ENCODE measurements at regions not wholly inside any gene's neighbourhood (a gene's known extent, or its start where the extent isn't known, plus 50 kb on each side); places are given as distances from the start of the nearest gene placed in this dataset.
"Not testable (repeated sequence)": the region's sequence is repeated elsewhere in the genome, so short reads cannot be mapped to it uniquely, and the experiment has no call there.

DNA sequence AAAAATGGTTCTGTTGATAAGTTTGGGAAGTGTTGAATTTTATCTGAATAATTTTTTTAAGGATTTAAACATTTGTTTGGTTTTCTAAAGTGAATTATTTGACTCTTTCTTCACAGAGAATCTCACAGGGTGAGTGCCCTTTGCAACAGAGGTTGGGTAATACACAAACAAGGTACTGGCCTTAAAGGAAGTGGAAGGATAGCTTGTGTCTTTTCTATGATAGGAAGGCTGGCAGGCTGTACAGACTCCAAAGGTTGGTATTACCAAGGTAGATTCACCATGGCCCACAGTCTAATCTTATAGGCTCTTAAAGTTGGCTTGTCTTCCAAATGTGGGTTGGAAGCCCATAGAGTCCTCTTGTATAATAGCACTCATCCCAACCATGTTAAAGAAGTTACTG lies 311.5 kb downstream of the SV2B start:
- no peak overlapping the region for H3K27ac ChIP-seq
- H3K4me3 ChIP-seq, result no peak overlapping the region
- DNase-seq (no peak), ATAC-seq (no peak)
- no peaks in the 10 kb centered on the region for H3K9me3 ChIP-seq
- peaks cover 7% of the 10 kb centered on the region for H3K4me1 ChIP-seq
- no peaks in the 10 kb centered on the region for H3K27me3 ChIP-seq
- no peak for TF ChIP-seq POLR2A (IDR thresholded peaks at IDR 0.05)
- TF ChIP-seq, protein P1, sequence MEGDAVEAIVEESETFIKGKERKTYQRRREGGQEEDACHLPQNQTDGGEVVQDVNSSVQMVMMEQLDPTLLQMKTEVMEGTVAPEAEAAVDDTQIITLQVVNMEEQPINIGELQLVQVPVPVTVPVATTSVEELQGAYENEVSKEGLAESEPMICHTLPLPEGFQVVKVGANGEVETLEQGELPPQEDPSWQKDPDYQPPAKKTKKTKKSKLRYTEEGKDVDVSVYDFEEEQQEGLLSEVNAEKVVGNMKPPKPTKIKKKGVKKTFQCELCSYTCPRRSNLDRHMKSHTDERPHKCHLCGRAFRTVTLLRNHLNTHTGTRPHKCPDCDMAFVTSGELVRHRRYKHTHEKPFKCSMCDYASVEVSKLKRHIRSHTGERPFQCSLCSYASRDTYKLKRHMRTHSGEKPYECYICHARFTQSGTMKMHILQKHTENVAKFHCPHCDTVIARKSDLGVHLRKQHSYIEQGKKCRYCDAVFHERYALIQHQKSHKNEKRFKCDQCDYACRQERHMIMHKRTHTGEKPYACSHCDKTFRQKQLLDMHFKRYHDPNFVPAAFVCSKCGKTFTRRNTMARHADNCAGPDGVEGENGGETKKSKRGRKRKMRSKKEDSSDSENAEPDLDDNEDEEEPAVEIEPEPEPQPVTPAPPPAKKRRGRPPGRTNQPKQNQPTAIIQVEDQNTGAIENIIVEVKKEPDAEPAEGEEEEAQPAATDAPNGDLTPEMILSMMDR (IDR thresholded peaks at IDR 0.05), result no peak
- intact Hi-C loops (cut with DNase I), result no loop called here
- H3K36me3 ChIP-seq (replicated peaks in 1 of 2; ENCODE audit: insufficient read depth in 1 of 2, low read depth in 2 of 2), result no peaks in the 10 kb centered on the region

DNA sequence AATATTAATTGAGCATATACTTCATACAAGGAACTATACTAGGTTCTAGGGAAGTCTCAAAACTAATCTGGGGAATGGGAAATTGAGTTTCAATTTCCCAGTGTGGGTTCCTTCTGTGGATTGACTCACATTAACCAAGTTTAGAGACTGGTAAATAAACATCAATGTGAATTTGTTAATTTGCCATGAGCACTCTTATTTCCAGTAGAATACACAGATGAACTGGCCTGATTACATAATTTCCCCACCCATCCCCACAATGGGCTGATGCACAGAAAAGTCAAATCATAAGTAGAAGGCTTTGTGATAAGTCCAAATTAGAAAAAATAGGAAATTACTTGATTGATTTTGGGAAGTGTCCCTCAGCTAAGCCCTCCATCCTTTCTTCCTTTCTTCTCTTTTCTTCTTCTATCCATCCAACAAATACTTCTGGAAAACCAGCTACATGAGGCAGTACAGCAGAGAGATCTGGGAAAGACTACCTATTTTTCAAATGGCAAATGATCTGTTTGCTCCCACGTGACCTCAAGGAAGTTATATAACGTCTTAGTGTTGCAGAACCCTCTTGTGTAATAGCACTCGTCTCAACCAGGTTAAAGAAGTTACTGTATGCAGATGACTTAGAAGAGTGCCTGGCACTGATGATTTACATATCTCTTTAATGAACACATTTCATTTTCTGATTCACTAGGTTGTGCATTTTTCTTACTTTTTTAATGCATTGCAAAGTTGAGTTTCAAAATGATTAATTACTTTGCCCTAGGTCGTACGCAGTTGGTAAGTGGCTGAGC lies 312.3 kb downstream of the SV2B start:
- WGBS, 2 donors, result 9 to 12% methylated on average over 5 of the region's 5 CpGs
- ATAC-seq (no peak), DNase-seq (no peak)
- no peak overlapping the region for H3K4me3 ChIP-seq
- H3K9me3 ChIP-seq, result no peaks in the 10 kb centered on the region
- no peak for TF ChIP-seq POLR2A (IDR thresholded peaks at IDR 0.05)
- TF ChIP-seq, protein P1 (IDR thresholded peaks at IDR 0.05), result no peak
- intact Hi-C loops (cut with DNase I), result no loop called here
- H3K27me3 ChIP-seq, result no peaks in the 10 kb centered on the region
- H3K36me3 ChIP-seq (replicated peaks in 1 of 2; ENCODE audit: insufficient read depth in 1 of 2, low read depth in 2 of 2), result no peaks in the 10 kb centered on the region
- peaks cover 7% of the 10 kb centered on the region for H3K4me1 ChIP-seq
- no peak overlapping the region for H3K27ac ChIP-seq

DNA sequence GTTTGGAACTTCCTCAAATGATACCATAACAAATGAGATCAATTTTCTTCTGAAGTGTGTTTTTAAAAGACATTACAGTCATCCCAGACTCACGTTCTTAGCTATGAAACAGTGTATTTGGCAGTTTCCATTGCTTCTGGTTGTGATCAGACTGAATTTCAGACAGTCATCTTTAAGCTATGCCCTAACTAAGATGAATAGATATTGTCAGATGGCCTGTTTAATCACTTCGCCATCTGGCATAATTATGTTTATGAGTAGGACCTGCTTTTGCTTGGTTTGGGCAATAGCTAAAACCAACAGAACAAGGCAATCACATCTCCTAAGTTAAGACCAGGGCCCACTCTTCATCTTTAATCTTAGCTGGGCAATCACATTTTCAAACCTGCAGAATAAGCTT lies 313.1 kb downstream of the SV2B start:
- WGBS, 2 donors, result 42 to 64% methylated on average over 2 of the region's 2 CpGs
- no peaks in the 10 kb centered on the region for H3K36me3 ChIP-seq (replicated peaks in 1 of 2; ENCODE audit: insufficient read depth in 1 of 2, low read depth in 2 of 2)

DNA sequence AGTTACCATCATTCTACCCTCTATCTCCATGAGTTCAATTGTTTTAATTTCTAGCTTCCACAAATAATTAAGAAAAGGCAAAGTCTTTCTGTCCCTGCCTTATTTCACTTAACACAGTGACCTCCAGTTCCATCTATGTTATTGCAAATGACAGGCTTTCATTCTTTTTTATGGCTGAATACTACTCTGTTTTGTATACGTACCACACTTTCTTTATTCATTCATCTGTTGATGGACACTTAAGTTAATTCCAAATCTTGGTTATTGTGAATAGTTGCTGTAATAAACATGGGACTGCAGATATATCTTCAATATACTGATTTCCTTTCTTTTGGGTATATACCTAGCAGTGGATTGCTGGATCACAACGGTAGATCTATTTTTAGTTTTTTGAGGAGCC lies 314.1 kb downstream of the SV2B start:
- Histone ChIP-seq H3K27me3 (no peaks in the 10 kb centered on the region), H3K4me3 (no peak overlapping the region), H3K36me3 (replicated peaks in 1 of 2; ENCODE audit: insufficient read depth in 1 of 2, low read depth in 2 of 2) (no peaks in the 10 kb centered on the region), H3K9me3 (no peaks in the 10 kb centered on the region), H3K4me1 (peaks cover under 1% of the 10 kb centered on the region), H3K27ac (no peak overlapping the region)
- intact Hi-C loops (cut with DNase I), result no loop called here
- no peak for ATAC-seq
- TF ChIP-seq, protein P1 (IDR thresholded peaks at IDR 0.05), result no peak
- no peak for TF ChIP-seq POLR2A (IDR thresholded peaks at IDR 0.05)
- 80 to 89% methylated on average over 2 of the region's 2 CpGs for WGBS, 2 donors
- no peak for DNase-seq

More for the DNA sequence above, 313.1 kb downstream of the SV2B start:
- no peaks in the 10 kb centered on the region for H3K9me3 ChIP-seq
- ATAC-seq (no peak), DNase-seq (no peak)
- H3K27ac ChIP-seq, result no peak overlapping the region
- H3K4me3 ChIP-seq, result no peak overlapping the region
- no peaks in the 10 kb centered on the region for H3K27me3 ChIP-seq
- peaks cover 7% of the 10 kb centered on the region for H3K4me1 ChIP-seq
- intact Hi-C loops (cut with DNase I), result no loop called here
- no peak for TF ChIP-seq POLR2A (IDR thresholded peaks at IDR 0.05)
- TF ChIP-seq, protein P1 (IDR thresholded peaks at IDR 0.05), result no peak

DNA sequence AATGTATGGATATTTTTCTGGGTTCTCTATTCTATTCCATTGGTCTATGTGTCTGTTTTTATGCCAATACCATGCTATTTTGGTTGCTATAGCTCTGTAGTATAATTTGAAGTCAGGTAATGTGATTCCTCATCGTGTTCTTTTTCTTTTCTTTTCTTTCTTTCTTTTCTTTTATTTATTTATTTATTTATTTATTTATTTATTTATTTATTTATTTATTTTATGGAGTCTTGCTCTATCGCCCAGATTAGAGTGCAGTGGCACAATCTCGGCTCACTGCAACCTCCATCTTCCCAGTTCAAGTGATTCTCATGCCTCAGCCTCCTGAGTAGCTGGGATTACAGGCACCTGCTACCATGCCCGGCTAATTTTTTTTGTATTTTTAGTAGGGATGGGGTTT lies 315.2 kb downstream of the SV2B start:
- WGBS, 2 donors, result 83 to 89% methylated on average over 4 of the region's 4 CpGs
- H3K4me3 ChIP-seq; H3K9me3 ChIP-seq; H3K27me3 ChIP-seq; intact Hi-C loops (cut with DNase I); DNase-seq; ATAC-seq; H3K27ac ChIP-seq; H3K4me1 ChIP-seq; H3K36me3 ChIP-seq (replicated peaks in 1 of 2; ENCODE audit: insufficient read depth in 1 of 2, low read depth in 2 of 2): not testable (repeated sequence)

All from body of pancreas (tissue), 4 donors.